HepG2 (cell line): ENCODE measurements at regions not wholly inside any gene's neighbourhood (a gene's known extent, or its start where the extent isn't known, plus 50 kb on each side); places are given as distances from the start of the nearest gene placed in this dataset.

Experiments used
- ATAC-seq: fragments of 200-7000 bp; cut with Tn5 transposase; 3 replicates; pipeline ENCODE4 v1.9.1; 2020; ENCODE audit warnings: mild to moderate bottlenecking, moderate library complexity
- BruUV-seq: library from RNA; stranded (reverse); fragments of 400-500 nt; replicated peaks from 2 replicates; lab custom pipeline; 2021; lab: Mats Ljungman, UMichigan
- CTCF ChIA-PET: fragments of 300-600 bp; formaldehyde crosslinking; extraction: SDS; loops from one replicate; lab custom pipeline; 2021; ENCODE audit warnings: low total read pairs, inconsistent platforms, low intra/inter-chr PET ratio; lab: Yijun Ruan, JAX
- POLR2A ChIA-PET: fragments of 350-600 bp; sonication (Branson Sonifier 250); formaldehyde crosslinking; loops from one replicate; lab custom pipeline; 2020; ENCODE audit warnings: antibody characterized with exemption, inconsistent platforms; lab: Yijun Ruan, JAX
- DNase-seq: peaks from one replicate; pipeline ENCODE4 v3.0.0-alpha.2; 2015; ENCODE audit warnings: low spot score
- FAIRE-seq: peaks from 3 replicates; lab custom pipeline; 2011; peaks lifted over from hg19 to GRCh38; lab: Jason Lieb, UNC
- H2AFZ ChIP-seq: one replicate; pipeline ENCODE4 v1.6.1; 2011; ENCODE audit warnings: low read length, inconsistent platforms
- H3K27ac ChIP-seq: fragments of 300-600 bp; 3 replicates; pipeline ENCODE4 v1.8.0; 2011; ENCODE audit warnings: mixed run types, mild to moderate bottlenecking, mixed read lengths, low read length, inconsistent platforms; ENCODE audit not compliant: insufficient read depth; ENCODE audit errors: extremely low read length
- H3K27me3 ChIP-seq, 2 experiments: fragments of 200-600 bp in 1 of 2; 2 replicates in 1 of 2; 3 replicates in 1 of 2; pipeline versions ENCODE4 v1.6.0 to v1.8.0; 2011; ENCODE audit warnings: low read length in 2 of 2, mild to moderate bottlenecking in 2 of 2, moderate library complexity in 2 of 2, inconsistent platforms in 1 of 2; ENCODE audit not compliant: insufficient read depth in 2 of 2, control insufficient read depth in 1 of 2
- H3K36me3 ChIP-seq, 2 experiments: fragments of 200-600 bp in 1 of 2; replicated peaks in 1 of 2; 2 replicates in 1 of 2; 3 replicates in 1 of 2; pipeline versions ENCODE4 v1.5.1 to v1.8.0; 2011; ENCODE audit warnings: low read length in 2 of 2, inconsistent platforms in 1 of 2; ENCODE audit not compliant: insufficient read depth in 2 of 2, control insufficient read depth in 1 of 2
- H3K4me1 ChIP-seq: 2 replicates; pipeline ENCODE4 v1.5.1; 2012; ENCODE audit warnings: low read length, inconsistent platforms; ENCODE audit not compliant: insufficient read depth
- H3K4me2 ChIP-seq: 2 replicates; pipeline ENCODE4 v1.6.0; 2011; ENCODE audit warnings: low read depth, low read length, inconsistent platforms
- H3K4me3 ChIP-seq, 3 experiments: fragments of 200-600 bp in 1 of 3; sonication (generic), shearing (Covaris generic) in 1 of 3; replicated peaks in 1 of 3; 2 replicates each; pipeline ENCODE4 v1.5.1; 2011 to 2016; ENCODE audit warnings: low read length in 3 of 3, inconsistent platforms in 2 of 3, low read depth in 2 of 3, mild to moderate bottlenecking in 2 of 3, control low read depth in 1 of 3, mixed read lengths in 1 of 3; ENCODE audit not compliant: insufficient read depth in 1 of 3
- H3K79me2 ChIP-seq: one replicate; pipeline ENCODE4 v1.6.1; 2011; ENCODE audit warnings: low read length, inconsistent platforms; ENCODE audit not compliant: insufficient read depth
- H3K9ac ChIP-seq: 2 replicates; pipeline ENCODE4 v1.6.0; 2011; ENCODE audit warnings: mild to moderate bottlenecking, low read depth, low read length, inconsistent platforms; ENCODE audit not compliant: insufficient read depth
- H3K9me3 ChIP-seq: 2 replicates; pipeline ENCODE4 v1.5.1; 2012; ENCODE audit warnings: mild to moderate bottlenecking, low read length
- H4K20me1 ChIP-seq: 2 replicates; pipeline ENCODE4 v1.6.0; 2011; ENCODE audit warnings: inconsistent platforms, mild to moderate bottlenecking, low read length, moderate library complexity; ENCODE audit not compliant: insufficient read depth
- BCL6 ChIP-seq: IDR thresholded peaks from 2 replicates; pipeline ENCODE4 v1.6.1; 2016; ENCODE audit warnings: missing genetic modification reagents, missing compliant biosample characterization
- ELF4 ChIP-seq: sonication (generic); formaldehyde crosslinking; IDR thresholded peaks from 2 replicates; pipeline ENCODE4 v1.5.0; 2020; ENCODE audit warnings: missing genetic modification reagents, mild to moderate bottlenecking, moderate library complexity, borderline replicate concordance
- XBP1 ChIP-seq: sonication (generic); formaldehyde crosslinking; IDR thresholded peaks from 2 replicates; pipeline ENCODE4 v1.5.0; 2020; ENCODE audit warnings: missing genetic modification reagents
- ZMAT3 ChIP-seq: sonication (generic); formaldehyde crosslinking; conservative IDR thresholded peaks from 2 replicates; pipeline ENCODE4 v1.7.0; 2021; ENCODE audit warnings: missing genetic modification reagents
- ZNF616 ChIP-seq: sonication (generic); formaldehyde crosslinking; IDR thresholded peaks from 2 replicates; pipeline ENCODE4 v1.5.0; 2020; ENCODE audit warnings: low read depth, mild to moderate bottlenecking, missing genetic modification reagents
- ZNF782 ChIP-seq: sonication (generic); formaldehyde crosslinking; IDR thresholded peaks from 2 replicates; pipeline ENCODE4 v1.4.0; 2020; ENCODE audit warnings: missing genetic modification reagents, mild to moderate bottlenecking, borderline replicate concordance
- WGBS: methylation state at CpG from one replicate; pipeline ENCODE4 v1.1.6; 2017; ENCODE audit warnings: low lambda C conversion rate; 5-methylcytosine and 5-hydroxymethylcytosine counted together
- in situ Hi-C: cut with HindIII; loops from 2 replicates; pipeline ENCODE4 v1.10.0; 2017; ENCODE audit warnings: low pct_unique_long_range_greater_than_20kb; ENCODE audit not compliant: extremely low pct_ligation_motif_present
- intact Hi-C: fragments of 100-400 bp; cut with micrococcal nuclease; formaldehyde crosslinking; loops from one replicate; pipeline ENCODE4 v1.10.0; 2022; ENCODE audit not compliant: unreplicated experiment
- TF ChIP-seq, protein P1 (sequence below): sonication (generic); formaldehyde crosslinking; IDR thresholded peaks from 2 replicates; pipeline ENCODE4 v1.5.0; 2020; ENCODE audit warnings: mild to moderate bottlenecking, missing genetic modification reagents
- TF ChIP-seq, protein P2 (sequence below): sonication (generic); formaldehyde crosslinking; IDR thresholded peaks from 2 replicates; pipeline ENCODE4 v1.4.0; 2020; ENCODE audit warnings: missing genetic modification reagents

DNA sequence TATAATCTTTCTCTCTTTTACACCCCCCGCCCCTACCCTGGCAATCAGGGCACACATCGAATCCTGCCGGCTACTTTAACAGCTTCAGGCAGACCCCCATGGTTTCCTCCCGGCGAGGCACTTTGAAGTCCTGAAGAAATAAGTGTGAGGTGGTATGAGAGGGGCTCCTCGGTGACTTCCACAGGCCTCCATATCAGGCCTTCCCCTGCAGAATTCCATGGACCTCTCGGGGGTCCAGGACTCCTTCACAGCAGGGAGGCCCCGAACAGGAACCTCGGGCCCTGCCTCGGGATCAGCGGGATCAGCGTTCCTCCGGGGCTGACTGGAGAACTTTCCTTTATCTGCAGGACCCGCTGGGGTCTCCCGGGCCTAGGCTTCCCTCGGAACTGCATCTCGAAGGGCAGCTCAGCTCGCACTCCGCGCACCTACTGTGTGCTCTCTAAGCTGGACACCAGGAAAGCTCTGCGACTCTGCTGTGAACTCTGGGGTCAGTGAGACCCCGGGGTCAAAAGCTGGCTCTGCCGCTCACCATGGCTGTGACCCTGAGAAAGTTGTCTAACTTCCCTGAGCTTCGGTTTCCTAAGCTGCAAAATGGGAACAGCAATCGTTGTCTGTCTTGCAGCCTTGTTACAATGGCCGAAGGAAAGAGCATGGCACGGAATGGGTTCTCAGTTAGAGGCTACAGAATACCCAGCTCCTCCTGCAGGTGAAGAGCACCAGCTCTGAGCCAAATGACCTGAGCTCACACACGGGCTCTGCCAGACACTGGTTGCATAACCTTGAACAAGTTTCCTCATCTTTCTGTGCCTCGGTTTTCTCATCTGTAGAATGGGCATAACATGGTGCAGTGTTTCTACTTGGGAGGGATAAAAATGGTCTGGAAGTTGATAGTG, 97.4 kb upstream of the ID2 start (continued):
- TF ChIP-seq, protein P1, sequence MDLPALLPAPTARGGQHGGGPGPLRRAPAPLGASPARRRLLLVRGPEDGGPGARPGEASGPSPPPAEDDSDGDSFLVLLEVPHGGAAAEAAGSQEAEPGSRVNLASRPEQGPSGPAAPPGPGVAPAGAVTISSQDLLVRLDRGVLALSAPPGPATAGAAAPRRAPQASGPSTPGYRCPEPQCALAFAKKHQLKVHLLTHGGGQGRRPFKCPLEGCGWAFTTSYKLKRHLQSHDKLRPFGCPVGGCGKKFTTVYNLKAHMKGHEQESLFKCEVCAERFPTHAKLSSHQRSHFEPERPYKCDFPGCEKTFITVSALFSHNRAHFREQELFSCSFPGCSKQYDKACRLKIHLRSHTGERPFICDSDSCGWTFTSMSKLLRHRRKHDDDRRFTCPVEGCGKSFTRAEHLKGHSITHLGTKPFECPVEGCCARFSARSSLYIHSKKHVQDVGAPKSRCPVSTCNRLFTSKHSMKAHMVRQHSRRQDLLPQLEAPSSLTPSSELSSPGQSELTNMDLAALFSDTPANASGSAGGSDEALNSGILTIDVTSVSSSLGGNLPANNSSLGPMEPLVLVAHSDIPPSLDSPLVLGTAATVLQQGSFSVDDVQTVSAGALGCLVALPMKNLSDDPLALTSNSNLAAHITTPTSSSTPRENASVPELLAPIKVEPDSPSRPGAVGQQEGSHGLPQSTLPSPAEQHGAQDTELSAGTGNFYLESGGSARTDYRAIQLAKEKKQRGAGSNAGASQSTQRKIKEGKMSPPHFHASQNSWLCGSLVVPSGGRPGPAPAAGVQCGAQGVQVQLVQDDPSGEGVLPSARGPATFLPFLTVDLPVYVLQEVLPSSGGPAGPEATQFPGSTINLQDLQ (CRISPR knock-in tag): no peak
- TF ChIP-seq ZNF782 (CRISPR knock-in tag) (0 out of 2 replicates have a peak, but pooled peaks have one; percentile 3), ELF4 (CRISPR knock-in tag) (no peak)
- TF ChIP-seq, all 625 proteins: peak for 23

DNA sequence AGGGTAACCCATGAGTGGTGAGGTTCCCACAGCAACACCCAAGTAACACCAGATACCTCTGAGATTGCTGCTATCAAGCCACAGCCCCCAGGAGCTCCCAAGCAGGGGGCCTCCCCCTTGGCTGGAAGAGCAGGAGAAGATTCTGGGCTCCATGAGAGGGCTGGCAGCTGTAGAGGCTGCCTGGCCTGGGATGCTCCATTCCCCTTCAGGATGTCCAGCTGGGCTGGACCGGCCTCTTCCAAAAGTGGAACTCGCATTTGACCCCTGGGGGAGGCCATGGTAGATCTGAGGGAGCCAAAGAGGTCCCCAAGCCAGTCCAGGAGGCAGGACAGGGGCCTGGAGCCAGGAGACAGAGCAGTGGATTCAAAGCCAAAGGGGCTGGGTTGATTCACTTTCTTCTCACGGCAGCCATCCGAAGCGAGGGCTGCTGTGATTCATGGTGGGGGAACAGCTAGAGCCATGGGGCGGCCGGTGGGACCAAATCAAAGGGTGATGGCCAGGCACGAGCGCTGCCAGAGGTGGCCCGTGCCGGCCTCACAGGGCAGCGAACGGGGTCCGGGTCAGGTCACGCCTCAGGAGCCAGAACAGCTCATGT, 95.3 kb upstream of the ID2 start:
- POLR2A ChIA-PET: interaction anchor here (0.9 to 2.3 kb wide), 3 partner anchors 11 to 95 kb away, joined by 4 to 10 read pairs (median 4); partner anchors contain the start of gene ID2
- no peaks in the 10 kb centered on the region for H3K36me3 ChIP-seq
- H3K27me3 ChIP-seq: peaks cover 3 to 18% of the 10 kb centered on the region in 2 experiments; a peak in 3 of 5 replicates
- H3K9ac ChIP-seq: no peak overlapping the region
- no peaks in the 10 kb centered on the region for H3K79me2 ChIP-seq
- BruUV-seq: no TSS peak
- intact Hi-C loops: no loop called here
- CTCF ChIA-PET: no interaction called here
- ATAC-seq (no peak), FAIRE-seq (no peak), DNase-seq (no peak)
- no peak for TF ChIP-seq BCL6 (CRISPR knock-in tag)
- no peak for TF ChIP-seq ZNF616 (CRISPR knock-in tag)
- TF ChIP-seq, protein P2, sequence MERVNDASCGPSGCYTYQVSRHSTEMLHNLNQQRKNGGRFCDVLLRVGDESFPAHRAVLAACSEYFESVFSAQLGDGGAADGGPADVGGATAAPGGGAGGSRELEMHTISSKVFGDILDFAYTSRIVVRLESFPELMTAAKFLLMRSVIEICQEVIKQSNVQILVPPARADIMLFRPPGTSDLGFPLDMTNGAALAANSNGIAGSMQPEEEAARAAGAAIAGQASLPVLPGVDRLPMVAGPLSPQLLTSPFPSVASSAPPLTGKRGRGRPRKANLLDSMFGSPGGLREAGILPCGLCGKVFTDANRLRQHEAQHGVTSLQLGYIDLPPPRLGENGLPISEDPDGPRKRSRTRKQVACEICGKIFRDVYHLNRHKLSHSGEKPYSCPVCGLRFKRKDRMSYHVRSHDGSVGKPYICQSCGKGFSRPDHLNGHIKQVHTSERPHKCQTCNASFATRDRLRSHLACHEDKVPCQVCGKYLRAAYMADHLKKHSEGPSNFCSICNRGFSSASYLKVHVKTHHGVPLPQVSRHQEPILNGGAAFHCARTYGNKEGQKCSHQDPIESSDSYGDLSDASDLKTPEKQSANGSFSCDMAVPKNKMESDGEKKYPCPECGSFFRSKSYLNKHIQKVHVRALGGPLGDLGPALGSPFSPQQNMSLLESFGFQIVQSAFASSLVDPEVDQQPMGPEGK (CRISPR knock-in tag): no peak
- TF ChIP-seq XBP1 (CRISPR knock-in tag): no peak
- TF ChIP-seq ZMAT3 (CRISPR knock-in tag): 0 out of 2 replicates have a peak, but pooled peaks have one; percentile 35
- WGBS: 67% methylated on average over 15 of the region's 15 CpGs
- H3K4me2 ChIP-seq: no peak overlapping the region
- no peak overlapping the region for H2AFZ ChIP-seq
- H3K27ac ChIP-seq: no peak overlapping the region
- no peaks in the 10 kb centered on the region for H4K20me1 ChIP-seq
- in situ Hi-C loops: no loop called here
- H3K4me1 ChIP-seq: peaks cover 51% of the 10 kb centered on the region
- H3K4me3 ChIP-seq: no peak overlapping the region
- no peaks in the 10 kb centered on the region for H3K9me3 ChIP-seq
